NCI-H226 (cell line): ENCODE measurements at regions not wholly inside any gene's neighbourhood (a gene's known extent, or its start where the extent isn't known, plus 50 kb on each side); places are given as distances from the start of the nearest gene placed in this dataset.
"Not testable (repeated sequence)": the region's sequence is repeated elsewhere in the genome, so short reads cannot be mapped to it uniquely, and the experiment has no call there.

Experiments used
- DNase-seq: peaks from one replicate; pipeline ENCODE4 v3.0.0-alpha.2; 2015

- DNase-seq: no peak
Measured at GRCh38 chr6:168192195-168192900, 113.3 kb upstream of the FRMD1 start.

- no peak for DNase-seq
Measured at GRCh38 chr6:168190646-168191443, 111.8 kb upstream of the FRMD1 start.

- DNase-seq: no peak
Measured at GRCh38 chr6:168190014-168190405, 111.0 kb upstream of the FRMD1 start.

- DNase-seq: no peak
Measured at GRCh38 chr6:168189200-168190013, 110.4 kb upstream of the FRMD1 start.

- DNase-seq: no peak
Measured at GRCh38 chr6:168188369-168189199, 109.6 kb upstream of the FRMD1 start.

GRCh38 chr6:168186438-168186837, 107.4 kb upstream of the FRMD1 start:
- DNase-seq: no peak

- not testable (repeated sequence) for DNase-seq
Measured at GRCh38 chr6:168186018-168186417, 107.0 kb upstream of the FRMD1 start.

GRCh38 chr6:168184701-168185100, 105.7 kb upstream of the FRMD1 start:
- no peak for DNase-seq

GRCh38 chr6:168183613-168183970, 104.6 kb upstream of the FRMD1 start:
- no peak for DNase-seq

GRCh38 chr6:168182908-168183612, 104.0 kb upstream of the FRMD1 start:
- DNase-seq: no peak

- DNase-seq: no peak
Measured at GRCh38 chr6:168182366-168182765, 103.4 kb upstream of the FRMD1 start.

- no peak for DNase-seq
Measured at GRCh38 chr6:168181876-168182275, 102.9 kb upstream of the FRMD1 start.

- no peak for DNase-seq
Measured at GRCh38 chr6:168181316-168181715, 102.3 kb upstream of the FRMD1 start.

- no peak for DNase-seq
Measured at GRCh38 chr6:168180548-168181011, 101.6 kb upstream of the FRMD1 start.

GRCh38 chr6:168179702-168180382, 100.8 kb upstream of the FRMD1 start:
- DNase-seq: no peak

GRCh38 chr6:168179133-168179532, 100.1 kb upstream of the FRMD1 start:
- no peak for DNase-seq

- no peak for DNase-seq
Measured at GRCh38 chr6:168177103-168177891, 98.3 kb upstream of the FRMD1 start.

GRCh38 chr6:168171673-168172353, 92.8 kb upstream of the FRMD1 start:
- no peak for DNase-seq

- DNase-seq: no peak
Measured at GRCh38 chr6:168170841-168171601, 92.0 kb upstream of the FRMD1 start.
